ENCODE measurements at regions not wholly inside any gene's neighbourhood (a gene's known extent, or its start where the extent isn't known, plus 50 kb on each side); places are given as distances from the start of the nearest gene placed in this dataset.

- TF ChIP-seq, protein P1, sequence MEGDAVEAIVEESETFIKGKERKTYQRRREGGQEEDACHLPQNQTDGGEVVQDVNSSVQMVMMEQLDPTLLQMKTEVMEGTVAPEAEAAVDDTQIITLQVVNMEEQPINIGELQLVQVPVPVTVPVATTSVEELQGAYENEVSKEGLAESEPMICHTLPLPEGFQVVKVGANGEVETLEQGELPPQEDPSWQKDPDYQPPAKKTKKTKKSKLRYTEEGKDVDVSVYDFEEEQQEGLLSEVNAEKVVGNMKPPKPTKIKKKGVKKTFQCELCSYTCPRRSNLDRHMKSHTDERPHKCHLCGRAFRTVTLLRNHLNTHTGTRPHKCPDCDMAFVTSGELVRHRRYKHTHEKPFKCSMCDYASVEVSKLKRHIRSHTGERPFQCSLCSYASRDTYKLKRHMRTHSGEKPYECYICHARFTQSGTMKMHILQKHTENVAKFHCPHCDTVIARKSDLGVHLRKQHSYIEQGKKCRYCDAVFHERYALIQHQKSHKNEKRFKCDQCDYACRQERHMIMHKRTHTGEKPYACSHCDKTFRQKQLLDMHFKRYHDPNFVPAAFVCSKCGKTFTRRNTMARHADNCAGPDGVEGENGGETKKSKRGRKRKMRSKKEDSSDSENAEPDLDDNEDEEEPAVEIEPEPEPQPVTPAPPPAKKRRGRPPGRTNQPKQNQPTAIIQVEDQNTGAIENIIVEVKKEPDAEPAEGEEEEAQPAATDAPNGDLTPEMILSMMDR (IDR thresholded peaks at IDR 0.05): no peak
- TF ChIP-seq POLR2A (IDR thresholded peaks at IDR 0.05): no peak
These were observed 736.3 kb downstream of the POM121L12 start for GRCh38 chr7:53771701-53772100.
